ENCODE measurements at regions not wholly inside any gene's neighbourhood (a gene's known extent, or its start where the extent isn't known, plus 50 kb on each side); places are given as distances from the start of the nearest gene placed in this dataset.

DNA sequence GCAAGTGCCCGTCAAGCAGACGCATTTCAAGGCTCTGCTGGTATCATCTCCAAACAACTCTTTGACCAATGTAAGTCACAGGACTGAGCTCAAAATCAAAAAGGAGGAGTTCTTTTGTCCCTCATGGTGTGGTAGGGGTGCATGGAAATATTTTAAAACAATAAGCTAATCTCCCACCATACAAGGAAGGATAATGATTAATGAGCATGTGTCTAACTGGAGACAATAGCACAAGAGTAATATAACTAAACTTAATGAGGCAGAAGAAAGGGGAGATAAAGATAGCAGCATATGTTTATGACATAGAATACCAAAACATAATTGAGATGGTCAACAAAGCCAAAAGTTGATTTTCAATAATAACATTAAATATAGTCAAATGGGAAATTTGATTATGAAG, 668.0 kb upstream of the ZP4 start:
- DNase-seq (ENCODE audit: low read depth), result no peak

DNA sequence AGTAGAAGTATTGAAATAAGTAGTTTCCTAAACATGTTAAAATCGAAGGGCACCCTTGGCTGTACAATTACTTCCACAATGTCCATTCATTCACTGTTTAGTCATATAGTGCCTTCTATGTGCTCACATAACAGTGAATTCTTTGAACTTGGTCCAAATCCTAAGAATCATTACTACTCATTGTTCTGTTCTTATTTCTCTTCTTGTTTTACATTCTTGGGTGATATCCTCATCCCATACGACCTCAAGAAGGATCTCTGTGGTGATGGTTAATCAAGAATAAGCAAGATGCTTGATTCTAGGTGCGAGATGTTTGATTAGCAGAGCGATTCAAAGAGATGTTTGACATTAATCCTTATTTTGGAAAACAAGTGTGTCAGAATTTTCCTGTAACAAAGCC, 667.4 kb upstream of the ZP4 start:
- DNase-seq (ENCODE audit: low read depth), result peak; percentile 44

DNA sequence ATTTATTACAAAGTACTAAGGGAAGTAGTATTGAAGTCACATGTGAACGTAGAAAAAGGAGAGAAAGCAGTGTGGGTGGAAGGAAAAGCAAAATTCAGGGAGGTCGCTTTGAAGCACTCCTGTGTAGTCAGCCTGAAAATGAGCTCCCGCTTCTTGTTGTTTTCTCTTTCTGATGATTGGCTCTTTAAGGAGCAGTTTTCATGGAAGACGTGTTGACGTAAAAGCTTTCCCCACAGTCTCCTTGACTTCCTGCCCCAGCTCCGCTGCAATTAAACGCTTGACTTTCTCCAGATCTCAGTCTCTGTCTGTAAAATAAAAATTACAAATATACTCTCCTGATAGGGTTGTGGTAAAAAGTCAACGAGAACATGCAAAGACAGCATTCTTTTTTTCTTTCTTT, 661.5 kb upstream of the ZP4 start:
- no peak for DNase-seq (ENCODE audit: low read depth)

DNA sequence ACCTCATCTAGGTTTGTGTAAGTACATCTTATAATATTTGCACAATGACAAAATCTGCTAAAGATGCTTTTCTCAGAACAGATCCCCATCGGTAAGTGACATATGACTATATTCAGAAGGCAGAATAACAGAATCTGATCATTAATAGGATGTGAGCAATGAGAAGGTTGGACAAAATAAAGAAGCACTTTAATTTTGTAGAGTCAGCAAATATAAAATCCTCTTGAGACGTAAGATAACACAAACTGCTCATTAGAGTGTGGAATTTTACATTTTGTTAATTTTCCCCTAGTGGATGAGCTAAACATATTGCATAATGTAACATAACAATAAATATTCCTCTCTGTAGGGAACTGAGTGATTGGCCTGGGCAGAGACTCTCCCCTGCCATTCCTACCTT, 658.4 kb upstream of the ZP4 start:
- DNase-seq (ENCODE audit: low read depth), result no peak

DNA sequence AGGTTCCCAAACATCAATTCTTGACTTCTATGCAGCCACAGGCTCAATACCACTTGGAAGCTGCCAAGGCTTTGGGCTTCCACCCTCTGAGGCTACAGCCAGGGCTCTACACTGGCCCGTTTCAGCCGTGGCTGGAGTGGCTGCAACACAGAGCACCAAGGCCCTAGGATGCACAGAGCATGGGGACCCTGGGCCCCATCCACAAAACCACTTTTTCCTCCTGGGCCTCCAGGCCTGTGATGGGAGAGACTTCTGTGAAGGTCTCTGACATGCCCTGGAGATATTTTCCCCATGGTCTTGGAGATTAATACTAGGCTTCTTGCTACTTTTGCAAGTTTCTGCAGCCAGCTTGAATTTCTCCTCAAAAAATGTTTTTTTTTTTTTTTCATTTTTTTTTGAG, 655.4 kb upstream of the ZP4 start:
- no peak for DNase-seq (ENCODE audit: low read depth)

DNA sequence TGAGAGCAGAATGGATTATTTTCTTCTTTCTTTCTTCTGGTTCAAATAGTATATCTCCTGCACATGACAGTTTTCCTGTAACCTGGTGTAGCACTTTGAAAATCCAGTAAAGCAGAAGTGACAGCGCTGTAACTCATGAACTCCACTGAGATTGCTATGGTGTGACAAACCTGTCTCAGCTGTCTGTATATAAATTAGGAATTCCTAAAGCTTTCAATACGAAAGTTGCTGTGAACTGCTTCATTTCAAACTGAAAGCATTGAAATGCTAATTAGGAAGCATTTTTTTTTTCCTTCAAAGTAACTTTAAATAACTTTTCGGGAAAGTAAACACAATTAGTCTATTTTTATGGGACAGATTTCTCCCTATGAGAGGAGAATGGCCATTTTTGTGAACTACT, 646.9 kb upstream of the ZP4 start:
- no peak for DNase-seq (ENCODE audit: low read depth)

DNA sequence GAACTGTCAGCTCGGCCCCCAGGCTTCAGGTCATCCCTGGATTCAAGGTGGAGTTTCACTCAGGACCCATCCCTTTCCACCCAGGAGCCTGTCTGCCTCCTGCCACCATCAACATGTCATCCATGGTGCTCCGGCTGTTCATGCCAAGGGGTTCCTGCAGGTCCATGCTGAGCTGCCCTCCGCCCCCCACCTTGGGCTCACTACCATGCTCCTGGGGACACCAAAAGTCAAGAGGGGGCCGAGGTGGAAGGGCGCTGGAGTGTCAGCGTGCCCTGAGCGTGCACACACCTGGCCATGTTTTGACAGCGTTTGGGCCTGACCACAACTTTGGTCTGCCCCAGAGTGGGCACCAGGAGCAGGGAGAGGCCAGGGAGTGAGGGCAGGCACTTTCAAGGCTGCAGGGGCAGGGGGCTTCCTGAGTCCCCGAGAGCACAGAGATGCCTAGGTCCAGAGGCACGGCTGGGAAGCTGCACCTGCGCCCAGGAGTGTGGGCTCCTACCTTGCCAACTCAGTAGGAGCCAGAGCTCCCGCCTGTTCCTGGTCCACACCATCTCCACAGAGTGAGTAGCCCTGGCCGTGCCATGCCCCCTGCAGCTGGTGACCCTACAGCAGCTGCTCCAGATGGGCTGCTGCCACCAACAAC, 639.6 kb upstream of the ZP4 start:
- no peak for DNase-seq (ENCODE audit: low read depth)

DNA sequence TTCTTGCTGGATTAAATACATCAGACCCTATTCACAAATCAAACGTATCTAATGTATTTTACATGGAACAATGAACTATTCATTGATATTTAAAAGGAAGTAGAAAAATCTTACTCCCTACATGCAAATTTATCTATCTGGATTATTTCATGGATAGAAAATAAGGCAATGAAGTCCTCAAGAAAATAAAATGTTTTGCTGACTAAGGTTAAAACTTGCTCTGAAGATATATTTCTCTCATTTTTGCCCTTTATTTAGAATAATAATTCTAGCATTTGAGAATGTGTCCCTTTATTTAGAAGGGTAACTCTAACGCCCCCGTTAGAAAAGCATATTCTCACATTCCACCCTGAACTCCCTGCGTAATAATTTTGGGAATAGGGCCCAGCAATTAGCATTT, 627.0 kb upstream of the ZP4 start:
- DNase-seq (ENCODE audit: low read depth), result no peak

DNA sequence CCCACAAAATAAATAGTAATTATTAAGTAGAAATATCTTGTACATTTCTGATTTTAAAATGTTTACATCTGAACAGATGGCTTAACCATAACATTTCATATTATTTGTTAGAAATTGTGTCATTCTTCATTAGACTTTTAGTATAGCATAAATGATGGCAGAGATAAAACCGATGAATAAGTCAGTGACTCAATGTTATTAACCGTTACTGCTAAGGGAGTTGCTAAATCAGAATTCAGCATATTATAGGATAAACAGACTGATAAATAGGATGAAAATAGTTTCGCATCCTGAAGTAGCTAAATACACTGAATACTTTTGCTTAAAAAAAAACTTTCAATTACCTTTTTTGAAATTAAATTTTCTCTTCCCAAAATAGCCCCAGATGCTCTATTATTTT, 610.6 kb upstream of the ZP4 start:
- no peak for DNase-seq (ENCODE audit: low read depth)

DNA sequence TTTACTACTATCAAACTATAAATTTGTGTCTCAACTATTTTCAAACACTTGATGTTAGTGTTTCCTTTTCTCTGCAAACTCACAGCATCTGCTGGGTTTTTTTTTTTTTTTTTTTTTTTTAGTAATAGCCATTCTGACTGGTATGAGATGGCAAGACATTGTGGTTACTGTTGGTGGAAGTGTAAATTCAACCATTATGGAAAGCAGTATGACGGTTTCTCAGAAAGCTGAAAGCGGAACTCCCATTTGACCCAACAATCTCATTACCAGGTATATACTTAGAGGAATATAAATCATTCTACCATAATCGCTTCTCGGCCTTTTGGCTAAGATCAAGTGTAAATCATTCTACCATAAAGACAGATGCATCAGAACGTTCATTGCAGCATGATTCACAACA, 608.3 kb upstream of the ZP4 start:
- DNase-seq (ENCODE audit: low read depth), result no peak

DNA sequence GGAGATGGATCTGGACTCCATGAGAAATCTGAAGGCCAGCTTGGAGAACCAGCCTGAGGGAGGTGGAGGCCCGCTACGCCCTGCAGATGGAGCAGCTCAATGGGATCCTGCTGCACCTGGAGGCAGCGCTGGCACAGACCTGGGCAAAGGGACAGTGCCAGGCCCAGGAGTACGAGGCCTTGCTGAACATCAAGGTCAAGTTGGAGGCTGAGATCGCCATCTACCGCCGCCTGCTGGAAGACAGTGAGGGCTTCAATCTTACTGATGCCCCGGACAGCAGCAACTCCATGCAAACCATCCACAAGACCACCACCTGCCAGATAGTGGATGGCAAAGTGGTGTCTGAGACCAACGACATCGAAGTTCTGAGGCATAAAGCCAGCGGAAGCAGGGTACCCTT, 601.5 kb upstream of the ZP4 start:
- DNase-seq (ENCODE audit: low read depth), result no peak

DNA sequence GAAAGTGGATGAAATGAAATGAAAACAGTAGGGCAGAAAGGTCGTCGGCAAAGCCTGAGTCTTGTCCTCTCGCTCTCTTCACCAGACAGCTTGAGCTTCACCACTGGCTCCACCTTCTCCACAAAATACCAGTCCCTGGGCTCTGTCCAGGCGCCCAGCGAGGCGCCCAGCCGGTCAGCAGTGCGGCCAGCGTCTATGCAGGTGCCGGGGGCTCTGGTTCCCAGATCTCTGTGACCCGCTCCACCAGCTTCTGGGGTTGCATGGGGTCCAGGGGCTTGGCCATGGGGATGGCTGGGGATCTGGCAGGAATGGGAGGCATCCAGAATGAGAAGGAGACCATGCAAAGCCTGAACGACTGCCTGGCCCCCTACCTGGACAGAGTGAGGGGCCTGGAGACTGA, 600.5 kb upstream of the ZP4 start:
- no peak for DNase-seq (ENCODE audit: low read depth)

DNA sequence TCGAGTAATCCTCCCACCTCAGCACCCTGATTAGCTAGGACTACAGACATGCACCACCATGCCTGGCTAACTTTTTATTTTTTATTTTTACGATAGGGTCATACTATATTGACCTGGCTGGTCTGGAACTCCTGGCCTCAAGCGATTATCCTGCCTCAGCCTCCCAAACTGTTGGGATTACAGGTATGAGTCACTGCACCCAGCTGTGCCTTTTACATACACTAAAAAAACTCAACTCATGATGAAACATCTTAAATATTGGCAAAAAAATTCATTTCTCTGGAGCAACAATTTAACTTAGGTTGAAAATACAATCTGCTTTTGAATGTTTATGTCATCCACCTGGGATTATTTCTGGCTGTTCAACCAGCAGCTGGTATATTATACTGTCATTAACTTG, 598.3 kb upstream of the ZP4 start:
- no peak for DNase-seq (ENCODE audit: low read depth)

DNA sequence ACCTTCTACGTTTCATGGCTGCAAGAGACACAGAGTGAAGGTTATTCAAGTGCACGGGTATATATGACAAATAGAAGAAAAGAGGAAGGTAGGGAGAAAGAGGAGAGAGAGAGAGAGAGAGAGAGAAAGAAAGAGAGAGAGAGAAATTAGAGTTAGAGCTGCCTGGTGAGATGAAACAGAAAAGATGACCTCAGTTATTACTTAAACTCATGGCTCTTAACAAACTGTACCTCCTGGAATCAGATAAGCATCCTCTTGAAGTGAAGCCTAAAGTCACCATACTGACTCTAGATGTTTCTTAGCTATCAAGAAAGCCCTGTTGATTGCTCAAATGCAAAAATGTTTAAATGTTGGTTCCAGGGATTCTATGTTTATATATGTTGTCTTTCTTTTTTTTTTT, 597.7 kb upstream of the ZP4 start:
- no peak for DNase-seq (ENCODE audit: low read depth)

DNA sequence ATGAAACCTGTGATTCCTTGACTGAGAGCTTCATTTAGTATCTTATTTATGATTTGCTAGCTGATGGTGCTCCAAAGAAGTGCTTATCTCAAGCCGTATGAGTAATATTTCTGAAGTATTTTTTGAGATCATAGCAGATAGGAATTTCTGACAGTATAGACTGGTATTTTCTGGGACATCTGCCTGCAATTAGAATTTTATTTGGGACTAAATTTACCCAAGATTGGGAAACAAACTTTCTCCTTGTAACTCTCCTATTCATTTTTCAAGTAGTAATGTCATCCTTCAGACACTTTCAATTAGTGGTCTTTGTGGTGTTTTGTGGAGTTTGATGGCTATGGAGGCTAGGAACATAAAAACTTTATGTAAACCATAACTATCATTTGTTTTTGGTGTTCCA, 597.2 kb upstream of the ZP4 start:
- DNase-seq (ENCODE audit: low read depth), result peak; percentile 21

DNA sequence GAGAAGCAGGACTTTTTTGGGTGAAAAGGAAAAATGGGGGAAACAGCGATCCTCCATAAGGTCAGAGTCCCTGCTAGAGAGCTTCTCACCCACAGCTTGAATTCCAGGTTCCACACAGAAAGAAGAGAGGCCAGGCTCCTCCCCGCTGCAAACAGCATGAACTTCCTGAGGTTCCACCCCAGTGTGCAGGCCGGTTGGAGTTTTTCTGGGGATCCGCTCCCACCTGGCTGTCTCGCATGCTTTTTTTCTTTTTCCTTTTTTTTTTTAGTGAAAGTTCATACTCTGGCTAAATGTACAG, 595.1 kb upstream of the ZP4 start:
- no peak for DNase-seq (ENCODE audit: low read depth)

DNA sequence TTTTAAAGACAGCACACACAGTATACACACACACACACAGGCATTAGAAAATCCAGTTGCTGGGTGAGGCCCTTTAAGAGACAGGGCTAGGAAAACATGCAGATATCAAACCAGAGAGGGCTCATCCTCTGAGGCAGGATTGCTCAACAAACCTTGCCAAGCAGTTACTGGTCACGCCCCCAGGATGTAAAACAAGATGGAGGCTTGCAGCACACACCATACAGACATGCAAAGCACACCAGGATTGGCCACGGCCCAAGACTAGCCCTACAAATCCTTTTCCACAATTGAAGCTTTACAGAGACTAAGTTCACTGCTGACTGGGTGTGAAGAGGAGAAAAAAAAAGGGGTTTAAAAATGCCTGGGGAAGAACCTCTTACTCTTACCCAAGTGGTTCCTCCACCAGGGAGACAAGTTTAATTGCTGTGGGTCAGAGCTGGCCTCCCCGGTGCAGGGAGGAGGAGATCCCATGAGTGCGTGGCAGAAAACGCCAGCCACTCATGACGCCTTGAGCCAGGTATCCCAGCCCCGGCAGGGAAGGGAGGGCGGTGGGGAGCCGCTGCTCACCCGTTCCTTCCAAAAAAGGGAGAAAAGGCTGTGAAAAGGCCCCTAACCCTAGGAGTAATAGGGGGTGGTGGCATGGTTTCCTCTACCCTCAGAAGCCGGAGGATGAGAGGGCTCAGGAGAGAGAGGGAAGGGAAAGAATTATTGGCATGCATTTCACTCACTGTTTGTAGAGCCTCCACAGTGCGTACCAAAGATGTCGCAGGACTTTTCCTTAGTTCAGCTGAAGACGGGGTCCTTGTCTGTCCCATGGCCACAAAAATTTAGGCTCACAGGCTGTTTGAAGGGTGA, 594.6 kb upstream of the ZP4 start:
- DNase-seq (ENCODE audit: low read depth), result no peak

DNA sequence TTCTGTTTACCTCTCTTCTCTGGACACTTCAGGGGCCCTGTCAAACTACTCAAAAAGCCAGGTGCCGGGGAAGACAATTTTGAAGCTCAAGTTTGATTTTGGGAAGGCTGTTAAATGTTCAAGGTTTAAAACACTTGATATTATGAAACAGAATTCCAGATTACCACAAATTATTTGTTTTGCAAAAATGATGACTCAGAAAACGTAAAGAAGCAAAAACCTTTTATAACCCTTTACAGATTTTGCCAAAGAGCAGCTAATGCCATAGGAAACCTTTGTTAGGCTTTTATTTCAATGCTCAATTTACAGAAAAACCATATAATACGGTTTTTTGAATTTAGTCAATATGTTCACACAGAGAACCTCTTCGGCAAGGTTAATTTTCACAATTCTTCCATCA, 593.4 kb upstream of the ZP4 start:
- DNase-seq (ENCODE audit: low read depth), result no peak

DNA sequence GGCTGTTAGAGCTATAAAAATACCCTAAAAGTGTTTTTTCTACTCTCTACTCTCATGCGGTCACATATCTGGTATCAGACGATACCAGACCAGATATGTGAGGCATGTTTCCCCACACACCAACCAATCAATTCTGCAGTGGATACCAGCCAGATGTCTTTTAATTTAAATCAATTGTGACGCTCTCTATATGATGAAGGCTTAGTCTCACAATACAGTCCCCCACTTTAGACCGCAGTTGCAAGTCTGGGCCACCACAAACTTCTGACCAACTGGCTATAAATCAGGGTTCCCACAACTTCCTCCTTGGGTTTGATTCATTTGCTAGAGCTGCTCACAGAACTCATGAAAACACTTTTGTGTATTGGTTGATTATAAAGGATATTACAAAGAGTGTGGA, 586.1 kb upstream of the ZP4 start:
- DNase-seq (ENCODE audit: low read depth), result no peak

DNA sequence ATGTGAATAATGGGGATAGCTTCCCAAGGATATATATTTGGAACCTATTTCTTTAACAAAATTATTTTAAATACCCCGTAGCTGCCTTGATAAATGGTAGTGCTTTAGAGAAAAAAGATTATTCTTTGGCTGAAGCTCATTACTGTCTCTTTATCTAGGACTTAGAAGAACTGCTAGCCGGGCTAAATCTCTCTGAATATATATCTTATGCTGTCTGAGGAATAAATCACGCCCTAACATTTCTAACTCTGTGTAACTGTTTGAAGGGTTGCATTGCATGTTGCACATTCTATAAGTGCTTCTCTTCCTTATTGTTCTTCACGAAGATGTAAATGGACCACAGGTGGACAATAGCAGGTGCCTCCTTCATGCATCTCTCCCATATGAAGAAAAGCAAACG, 585.0 kb upstream of the ZP4 start:
- no peak for DNase-seq (ENCODE audit: low read depth)

DNA sequence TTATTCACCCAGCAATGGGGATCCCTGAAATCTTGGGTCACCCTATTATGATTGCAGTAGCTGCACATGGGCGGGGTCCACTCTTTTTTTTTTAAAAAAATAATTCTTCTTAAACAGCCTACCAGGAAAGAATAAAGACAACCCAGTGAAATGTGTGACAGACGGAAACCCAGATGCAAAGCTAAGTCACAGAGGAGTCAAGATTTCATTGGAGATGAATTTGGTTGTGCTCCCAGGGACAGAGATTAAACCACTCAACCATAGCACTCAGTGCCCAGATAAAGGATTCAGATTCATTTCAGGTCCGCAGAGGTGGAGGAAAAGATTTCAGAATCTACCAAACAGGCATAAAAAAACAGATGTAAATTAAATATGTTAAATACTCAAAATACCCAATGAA, 583.5 kb upstream of the ZP4 start:
- no peak for DNase-seq (ENCODE audit: low read depth)

DNA sequence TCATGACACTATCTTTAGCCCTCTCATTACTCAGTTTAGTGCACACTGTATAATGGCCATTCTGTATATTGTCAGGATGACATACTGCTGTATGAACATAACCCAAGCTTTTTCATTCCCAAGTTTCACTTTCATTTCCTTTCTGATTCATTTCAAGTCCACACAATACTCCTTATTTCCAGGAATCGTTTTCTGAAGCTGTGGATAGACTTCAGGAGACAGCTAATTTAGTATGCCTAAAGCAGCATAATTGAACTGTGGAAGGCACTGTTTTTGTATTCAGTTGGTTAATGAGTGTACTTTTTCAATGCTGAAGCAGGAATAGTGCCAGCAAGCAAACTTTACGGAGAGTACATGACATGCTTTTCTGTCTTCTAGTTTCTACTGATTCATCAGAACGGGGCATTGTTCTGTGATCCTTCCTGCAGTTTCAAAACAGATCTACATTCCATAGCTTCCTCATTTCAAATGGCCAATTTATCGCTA, 578.5 kb upstream of the ZP4 start:
- DNase-seq (ENCODE audit: low read depth), result no peak

DNA sequence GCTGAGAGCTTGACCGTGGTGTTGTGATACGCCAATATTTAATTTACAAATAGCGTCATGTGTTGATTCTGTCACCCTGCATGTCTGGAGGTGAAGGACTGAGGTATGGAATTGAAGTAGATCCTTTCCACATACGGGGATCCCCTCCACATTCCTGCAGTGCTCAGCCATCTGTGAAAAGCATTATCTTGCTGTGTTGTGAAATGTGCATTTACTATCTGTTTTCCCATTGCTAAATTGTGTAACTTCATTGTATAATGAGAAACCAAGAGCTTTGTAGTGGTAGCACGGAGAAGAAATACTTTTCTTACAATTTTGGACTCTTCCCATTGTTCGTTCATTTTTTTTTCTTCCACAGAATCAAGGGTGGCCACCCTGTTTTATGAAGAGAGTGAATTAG, 577.3 kb upstream of the ZP4 start:
- DNase-seq (ENCODE audit: low read depth), result no peak

DNA sequence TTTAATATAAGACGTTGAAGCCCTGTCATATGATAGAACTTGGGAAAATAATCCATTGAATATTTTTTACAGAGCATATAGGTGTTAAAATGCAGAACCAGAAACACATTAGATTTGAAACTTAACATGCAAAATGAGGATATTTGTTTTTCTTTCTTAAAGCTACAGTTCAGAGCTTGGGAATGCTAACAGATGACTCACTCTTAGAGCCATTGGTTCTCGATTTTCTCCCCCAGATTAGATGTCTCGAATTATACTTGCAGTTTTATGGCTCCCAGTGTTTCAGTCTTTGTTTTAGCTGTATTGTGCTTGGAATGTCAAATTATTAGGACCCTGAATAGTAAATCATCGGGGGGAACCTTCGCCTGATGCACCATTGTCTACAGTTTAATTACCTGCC, 575.7 kb upstream of the ZP4 start:
- DNase-seq (ENCODE audit: low read depth), result no peak

All from GM04504 (cell line).